ENCODE measurements at regions not wholly inside any gene's neighbourhood (a gene's known extent, or its start where the extent isn't known, plus 50 kb on each side); places are given as distances from the start of the nearest gene placed in this dataset.
"Not testable (repeated sequence)": the region's sequence is repeated elsewhere in the genome, so short reads cannot be mapped to it uniquely, and the experiment has no call there.

- Histone ChIP-seq H3K36me3 (ENCODE audit: insufficient read depth, insufficient read length, low read length) (no peaks in the 10 kb centered on the region), H3K9me3 (ENCODE audit: insufficient read depth, low read length) (peaks cover 17% of the 10 kb centered on the region; the same call in 1 of the 2 replicates), H3K27me3 (ENCODE audit: insufficient read depth, insufficient read length) (no peaks in the 10 kb centered on the region), H3K9ac (ENCODE audit: insufficient read length, low read depth) (no peak overlapping the region), H3K4me1 (ENCODE audit: insufficient read depth, insufficient read length) (no peaks in the 10 kb centered on the region), H3K4me3 (ENCODE audit: insufficient read length, low read depth) (no peak overlapping the region)
- DNase-seq (ENCODE audit: low read depth, low spot score), result no peak
- no peak for TF ChIP-seq SUZ12 (IDR thresholded peaks at IDR 0.05; ENCODE audit: extremely low read depth, insufficient read depth, insufficient read length)
- no peak for TF ChIP-seq ZNF274 (IDR thresholded peaks at IDR 0.05; ENCODE audit: low read depth, low read length)
- TF ChIP-seq YY1 (IDR thresholded peaks at IDR 0.05; ENCODE audit: insufficient read depth, insufficient read length), result no peak
Measured at GRCh38 chr2:221726894-221727513, 154.9 kb upstream of the EPHA4 start.

- H3K27me3 ChIP-seq (ENCODE audit: insufficient read depth, insufficient read length), result no peaks in the 10 kb centered on the region
- TF ChIP-seq SUZ12 (IDR thresholded peaks at IDR 0.05; ENCODE audit: extremely low read depth, insufficient read depth, insufficient read length) (no peak), ZNF274 (IDR thresholded peaks at IDR 0.05; ENCODE audit: low read depth, low read length) (no peak), YY1 (IDR thresholded peaks at IDR 0.05; ENCODE audit: insufficient read depth, insufficient read length) (no peak)
- DNase-seq (ENCODE audit: low read depth, low spot score), result no peak
Measured at GRCh38 chr2:221724631-221725203, 152.6 kb upstream of the EPHA4 start.

GRCh38 chr2:221724117-221724516, 152.0 kb upstream of the EPHA4 start:
- H3K9me3 ChIP-seq (ENCODE audit: insufficient read depth, low read length), result peaks cover 17% of the 10 kb centered on the region; the same call in 1 of the 2 replicates
- not testable (repeated sequence) for DNase-seq (ENCODE audit: low read depth, low spot score); H3K36me3 ChIP-seq (ENCODE audit: insufficient read depth, insufficient read length, low read length); H3K9ac ChIP-seq (ENCODE audit: insufficient read length, low read depth); H3K27me3 ChIP-seq (ENCODE audit: insufficient read depth, insufficient read length); H3K4me3 ChIP-seq (ENCODE audit: insufficient read length, low read depth); H3K4me1 ChIP-seq (ENCODE audit: insufficient read depth, insufficient read length)

More at GRCh38 chr2:221724631-221725203, 152.6 kb upstream of the EPHA4 start:
- no peaks in the 10 kb centered on the region for H3K36me3 ChIP-seq (ENCODE audit: insufficient read depth, insufficient read length, low read length)
- no peak overlapping the region for H3K9ac ChIP-seq (ENCODE audit: insufficient read length, low read depth)
- no peaks in the 10 kb centered on the region for H3K4me1 ChIP-seq (ENCODE audit: insufficient read depth, insufficient read length)
- peaks cover 17% of the 10 kb centered on the region; the same call in 1 of the 2 replicates for H3K9me3 ChIP-seq (ENCODE audit: insufficient read depth, low read length)
- no peak overlapping the region for H3K4me3 ChIP-seq (ENCODE audit: insufficient read length, low read depth)

GRCh38 chr2:221716426-221717303, 144.6 kb upstream of the EPHA4 start:
- Histone ChIP-seq H3K9ac (ENCODE audit: insufficient read length, low read depth) (no peak overlapping the region), H3K27me3 (ENCODE audit: insufficient read depth, insufficient read length) (no peaks in the 10 kb centered on the region), H3K36me3 (ENCODE audit: insufficient read depth, insufficient read length, low read length) (no peaks in the 10 kb centered on the region), H3K4me1 (ENCODE audit: insufficient read depth, insufficient read length) (no peaks in the 10 kb centered on the region), H3K9me3 (ENCODE audit: insufficient read depth, low read length) (no peaks in the 10 kb centered on the region), H3K4me3 (ENCODE audit: insufficient read length, low read depth) (no peak overlapping the region)
- DNase-seq (ENCODE audit: low read depth, low spot score), result no peak
- TF ChIP-seq YY1 (IDR thresholded peaks at IDR 0.05; ENCODE audit: insufficient read depth, insufficient read length) (no peak), ZNF274 (IDR thresholded peaks at IDR 0.05; ENCODE audit: low read depth, low read length) (no peak), SUZ12 (IDR thresholded peaks at IDR 0.05; ENCODE audit: extremely low read depth, insufficient read depth, insufficient read length) (no peak)

GRCh38 chr2:221715523-221716247, 143.6 kb upstream of the EPHA4 start:
- TF ChIP-seq YY1 (IDR thresholded peaks at IDR 0.05; ENCODE audit: insufficient read depth, insufficient read length) (no peak), SUZ12 (IDR thresholded peaks at IDR 0.05; ENCODE audit: extremely low read depth, insufficient read depth, insufficient read length) (no peak), ZNF274 (IDR thresholded peaks at IDR 0.05; ENCODE audit: low read depth, low read length) (no peak)
- H3K27me3 ChIP-seq (ENCODE audit: insufficient read depth, insufficient read length), result no peaks in the 10 kb centered on the region
- no peaks in the 10 kb centered on the region for H3K9me3 ChIP-seq (ENCODE audit: insufficient read depth, low read length)
- DNase-seq (ENCODE audit: low read depth, low spot score), result no peak
- H3K9ac ChIP-seq (ENCODE audit: insufficient read length, low read depth), result no peak overlapping the region
- H3K36me3 ChIP-seq (ENCODE audit: insufficient read depth, insufficient read length, low read length), result no peaks in the 10 kb centered on the region
- no peaks in the 10 kb centered on the region for H3K4me1 ChIP-seq (ENCODE audit: insufficient read depth, insufficient read length)
- H3K4me3 ChIP-seq (ENCODE audit: insufficient read length, low read depth), result no peak overlapping the region

GRCh38 chr2:221710744-221711143, 138.6 kb upstream of the EPHA4 start:
- Histone ChIP-seq H3K27me3 (ENCODE audit: insufficient read depth, insufficient read length) (no peaks in the 10 kb centered on the region), H3K36me3 (ENCODE audit: insufficient read depth, insufficient read length, low read length) (no peaks in the 10 kb centered on the region), H3K4me1 (ENCODE audit: insufficient read depth, insufficient read length) (no peaks in the 10 kb centered on the region), H3K9ac (ENCODE audit: insufficient read length, low read depth) (no peak overlapping the region), H3K4me3 (ENCODE audit: insufficient read length, low read depth) (no peak overlapping the region), H3K9me3 (ENCODE audit: insufficient read depth, low read length) (no peaks in the 10 kb centered on the region)
- no peak for DNase-seq (ENCODE audit: low read depth, low spot score)
- no peak for TF ChIP-seq YY1 (IDR thresholded peaks at IDR 0.05; ENCODE audit: insufficient read depth, insufficient read length)
- TF ChIP-seq ZNF274 (IDR thresholded peaks at IDR 0.05; ENCODE audit: low read depth, low read length), result no peak
- no peak for TF ChIP-seq SUZ12 (IDR thresholded peaks at IDR 0.05; ENCODE audit: extremely low read depth, insufficient read depth, insufficient read length)
